RWPE1 (cell line): ENCODE measurements at regions not wholly inside any gene's neighbourhood (a gene's known extent, or its start where the extent isn't known, plus 50 kb on each side); places are given as distances from the start of the nearest gene placed in this dataset.

ENCODE experiments used
- CTCF ChIA-PET: fragments of 350-600 bp; sonication (Branson Sonifier 250); formaldehyde crosslinking; extraction: SDS; loops from one replicate; lab custom pipeline; 2021; lab: Yijun Ruan, JAX
- POLR2A ChIA-PET: fragments of 400-600 bp; formaldehyde crosslinking; extraction: SDS; loops from one replicate; lab custom pipeline; 2020; ENCODE audit warnings: antibody characterized with exemption; ENCODE audit not compliant: low non-redundant PET; lab: Yijun Ruan, JAX
- DNase-seq: peaks from one replicate; pipeline ENCODE4 v3.0.0; 2012; ENCODE audit warnings: low spot score
- H3K27ac ChIP-seq: fragments of 450-650 bp; 2 replicates; pipeline ENCODE4 v1.5.1; 2017
- TF ChIP-seq, protein P1 (sequence below): fragments of 450-650 bp; conservative IDR thresholded peaks from 2 replicates; pipeline ENCODE4 v1.5.1; 2017; ENCODE audit warnings: low read depth, mild to moderate bottlenecking

DNA sequence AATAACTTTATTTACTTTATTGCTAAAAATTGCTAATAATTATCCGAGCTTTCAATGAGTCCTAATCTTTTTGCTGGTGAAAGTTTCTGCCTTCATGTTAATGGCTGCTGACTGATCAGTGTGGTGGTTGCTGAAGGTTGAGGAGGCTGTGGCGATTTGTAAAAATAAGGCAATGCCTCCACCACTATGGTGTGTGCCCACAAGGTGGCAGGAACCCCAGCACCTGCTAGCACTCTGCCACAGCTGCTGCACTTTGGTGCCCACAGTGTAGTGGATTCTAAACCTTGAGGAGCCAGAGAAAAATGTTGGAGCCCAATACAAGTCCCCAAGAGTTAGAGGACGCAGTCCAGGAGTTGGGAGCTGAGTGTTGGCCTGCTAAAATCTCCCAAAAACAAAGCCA lies 1237.1 kb downstream of the PCDH19 start:
- TF ChIP-seq, protein P1, sequence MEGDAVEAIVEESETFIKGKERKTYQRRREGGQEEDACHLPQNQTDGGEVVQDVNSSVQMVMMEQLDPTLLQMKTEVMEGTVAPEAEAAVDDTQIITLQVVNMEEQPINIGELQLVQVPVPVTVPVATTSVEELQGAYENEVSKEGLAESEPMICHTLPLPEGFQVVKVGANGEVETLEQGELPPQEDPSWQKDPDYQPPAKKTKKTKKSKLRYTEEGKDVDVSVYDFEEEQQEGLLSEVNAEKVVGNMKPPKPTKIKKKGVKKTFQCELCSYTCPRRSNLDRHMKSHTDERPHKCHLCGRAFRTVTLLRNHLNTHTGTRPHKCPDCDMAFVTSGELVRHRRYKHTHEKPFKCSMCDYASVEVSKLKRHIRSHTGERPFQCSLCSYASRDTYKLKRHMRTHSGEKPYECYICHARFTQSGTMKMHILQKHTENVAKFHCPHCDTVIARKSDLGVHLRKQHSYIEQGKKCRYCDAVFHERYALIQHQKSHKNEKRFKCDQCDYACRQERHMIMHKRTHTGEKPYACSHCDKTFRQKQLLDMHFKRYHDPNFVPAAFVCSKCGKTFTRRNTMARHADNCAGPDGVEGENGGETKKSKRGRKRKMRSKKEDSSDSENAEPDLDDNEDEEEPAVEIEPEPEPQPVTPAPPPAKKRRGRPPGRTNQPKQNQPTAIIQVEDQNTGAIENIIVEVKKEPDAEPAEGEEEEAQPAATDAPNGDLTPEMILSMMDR = no peak
- ChIA-PET CTCF (no interaction called here), POLR2A (no interaction called here)
- DNase-seq = no peak
- H3K27ac ChIP-seq = no peak overlapping the region

DNA sequence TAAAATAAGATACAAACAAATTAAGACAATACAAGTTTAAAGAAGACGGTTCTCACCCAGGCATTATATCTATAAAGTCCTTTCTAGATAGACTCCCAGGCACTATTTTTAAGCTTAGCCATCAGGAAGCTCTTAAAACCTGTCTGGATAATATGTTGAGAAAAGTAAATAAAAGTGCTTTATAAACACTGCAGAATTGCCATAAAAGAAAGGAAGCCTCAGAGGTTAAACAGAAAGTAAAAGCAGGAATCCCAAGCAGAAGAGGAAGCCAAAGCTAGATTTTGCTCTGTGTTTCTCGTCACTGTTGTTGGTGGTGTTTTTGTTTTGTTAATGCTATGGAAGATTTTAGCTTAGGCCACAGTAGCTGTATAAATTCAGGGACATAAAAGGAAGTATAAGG lies 1267.3 kb downstream of the PCDH19 start:
- no peak overlapping the region for H3K27ac ChIP-seq
- ChIA-PET CTCF (no interaction called here), POLR2A (no interaction called here)
- TF ChIP-seq, protein P1 = no peak
- no peak for DNase-seq

DNA sequence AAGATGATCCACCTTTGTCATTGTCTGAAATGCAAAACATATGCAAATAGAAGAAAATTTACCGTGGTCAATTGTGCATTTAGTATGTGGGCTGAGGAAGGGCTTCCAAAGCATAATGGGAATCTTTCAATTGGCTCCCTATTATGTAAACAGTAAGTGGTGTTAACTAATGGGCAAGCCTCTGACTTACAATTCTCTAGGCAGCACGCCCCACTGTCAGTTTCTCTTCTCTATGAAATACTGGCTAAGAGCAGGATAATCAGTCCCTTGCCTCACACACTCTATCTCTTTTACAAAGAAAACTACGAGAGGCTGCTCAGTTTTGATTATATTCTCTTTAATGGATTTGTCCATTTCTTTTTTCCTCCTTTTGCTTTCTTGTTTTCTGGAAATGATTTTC lies 1272.6 kb downstream of the PCDH19 start:
- CTCF ChIA-PET = no interaction called here
- POLR2A ChIA-PET = no interaction called here

DNA sequence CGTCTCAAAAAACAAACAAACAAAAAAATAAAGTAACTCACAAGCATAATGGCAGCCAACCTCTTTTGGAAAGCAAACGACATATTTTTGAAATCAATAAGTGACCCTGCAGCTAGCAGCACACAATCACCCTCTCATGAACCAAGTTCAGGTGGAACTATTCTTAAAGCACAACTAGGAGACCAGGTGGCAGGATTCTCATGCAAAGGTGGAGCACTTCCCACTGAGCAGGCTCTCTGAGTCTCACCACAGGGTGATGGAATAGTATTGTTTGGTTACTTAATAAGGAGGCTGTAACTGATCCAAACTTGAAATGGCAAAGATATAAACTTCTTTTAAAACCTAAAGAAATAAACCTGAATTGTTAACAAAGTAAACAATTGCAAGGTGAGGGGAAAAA lies 1293.1 kb downstream of the PCDH19 start:
- no peak overlapping the region for H3K27ac ChIP-seq
- ChIA-PET CTCF (no interaction called here), POLR2A (no interaction called here)
- TF ChIP-seq, protein P1 = no peak
- no peak for DNase-seq

More for the DNA sequence above, 1272.6 kb downstream of the PCDH19 start:
- TF ChIP-seq, protein P1 = no peak
- H3K27ac ChIP-seq = no peak overlapping the region
- DNase-seq = no peak

DNA sequence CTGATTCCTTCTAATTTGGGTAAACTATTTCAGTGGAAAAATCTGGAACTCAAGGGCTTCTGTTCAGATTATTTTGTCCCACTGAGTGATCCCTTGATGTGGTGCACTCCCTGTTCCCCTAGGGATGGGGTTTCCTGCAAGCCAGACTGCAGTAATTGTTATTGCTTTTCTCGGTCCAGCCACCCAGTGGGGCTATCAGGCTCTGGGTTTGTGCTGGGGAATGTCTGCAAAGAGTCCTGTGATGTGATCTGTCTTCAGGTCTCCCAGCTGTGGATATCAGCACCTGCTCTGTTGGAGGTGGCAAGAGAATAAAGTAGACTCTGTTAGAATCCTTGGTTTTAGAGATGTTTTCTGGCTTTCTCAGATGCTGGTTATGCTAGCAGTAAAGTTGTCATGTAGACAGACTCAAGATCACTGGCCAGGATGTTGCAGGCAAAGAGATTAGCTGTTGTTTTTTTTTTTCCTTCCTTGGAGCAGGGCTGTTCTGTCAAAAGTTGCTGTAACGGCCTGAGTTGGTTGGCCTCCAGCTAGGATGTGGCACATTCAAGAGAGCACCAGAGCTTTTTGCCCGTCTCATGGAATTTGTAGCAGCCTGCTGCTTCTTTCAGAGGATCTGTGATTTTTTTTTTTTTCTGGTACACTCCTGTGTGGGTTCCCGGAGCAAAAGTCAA lies 1314.0 kb downstream of the PCDH19 start:
- no peak for DNase-seq
- TF ChIP-seq, protein P1 = no peak
- CTCF ChIA-PET = interaction anchor here (0.8 kb wide), 1 partner anchor 15 kb away, joined by 3 read pairs; no protein-coding TSS in a partner anchor

DNA sequence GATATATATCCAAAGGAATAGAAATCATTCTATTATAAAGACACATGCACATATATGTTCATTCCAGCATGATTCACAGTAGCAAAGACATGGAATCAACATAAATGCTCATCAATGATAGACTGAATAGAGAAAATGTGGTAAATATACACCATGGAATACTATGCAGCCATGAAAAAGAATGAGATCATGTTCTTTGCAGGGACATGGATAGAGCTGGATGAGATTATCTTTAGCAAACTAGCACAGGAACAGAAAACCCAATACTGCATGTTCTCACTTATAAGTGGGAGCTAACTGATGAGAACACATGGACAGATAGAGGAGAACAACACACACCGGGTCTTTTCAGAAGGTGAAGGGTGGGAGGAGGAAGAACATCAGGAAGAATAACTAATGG lies 1318.6 kb downstream of the PCDH19 start:
- ChIA-PET CTCF (no interaction called here), POLR2A (no interaction called here)
- no peak overlapping the region for H3K27ac ChIP-seq
- TF ChIP-seq, protein P1 = no peak
- DNase-seq = no peak

More for the DNA sequence above, 1314.0 kb downstream of the PCDH19 start:
- POLR2A ChIA-PET = no interaction called here
- H3K27ac ChIP-seq = no peak overlapping the region
